HCT116 (cell line): ENCODE measurements at regions not wholly inside any gene's neighbourhood (a gene's known extent, or its start where the extent isn't known, plus 50 kb on each side); places are given as distances from the start of the nearest gene placed in this dataset.

ENCODE experiments used
- ATAC-seq: fragments of 200-7000 bp; cut with Tn5 transposase; 2 replicates; pipeline ENCODE4 v1.9.1; 2020; ENCODE audit warnings: mild to moderate bottlenecking, moderate library complexity
- BruUV-seq: library from RNA; stranded (reverse); fragments of 400-500 nt; replicated peaks from 2 replicates; lab custom pipeline; 2021; lab: Mats Ljungman, UMichigan
- CTCF ChIA-PET: fragments of 300-600 bp; sonication (Branson Sonifier 250); formaldehyde crosslinking; loops from one replicate; lab custom pipeline; 2021; ENCODE audit warnings: antibody characterized with exemption; lab: Charles Lee
- POLR2A ChIA-PET: fragments of 300-600, 350-600 bp; sonication (Branson Sonifier 250); formaldehyde crosslinking; loops from one replicate; lab custom pipeline; 2021; ENCODE audit warnings: antibody characterized with exemption; lab: Charles Lee
- RAD21 ChIA-PET, 2 experiments: fragments of 300-600 bp; sonication (Branson Sonifier 250); formaldehyde crosslinking; loops; one replicate each; lab custom pipeline; 2023; ENCODE audit warnings: low total read pairs in 2 of 2; ENCODE audit not compliant: uncharacterized antibody in 2 of 2, unreplicated experiment in 2 of 2, low non-redundant PET in 1 of 2; lab: Charles Lee
- DNase-seq: peaks from one replicate; pipeline ENCODE4 v3.0.0-alpha.2; 2010; ENCODE audit warnings: low read depth, low spot score
- H2AFZ ChIP-seq: fragments of 200-600 bp; shearing (Covaris generic), sonication (generic); 2 replicates; pipeline ENCODE4 v1.6.1; 2017; ENCODE audit warnings: low read depth, mixed run types, mixed read lengths, antibody characterized with exemption, low read length; ENCODE audit not compliant: poor library complexity, severe bottlenecking
- H3K27ac ChIP-seq: 2 replicates; pipeline ENCODE4 v1.5.1; 2012; ENCODE audit warnings: low read depth, low read length
- H3K27me3 ChIP-seq: fragments of 200-600 bp; sonication (generic); 2 replicates; pipeline ENCODE4 v1.6.1; 2016; ENCODE audit warnings: mixed run types, low read length, mixed read lengths; ENCODE audit not compliant: insufficient read depth
- H3K36me3 ChIP-seq, 2 experiments: fragments of 200-500 bp in 1 of 2; fragments of 200-600 bp in 1 of 2; sonication (Bioruptor generic) in 1 of 2; sonication (generic) in 1 of 2; 2 replicates each; pipeline versions ENCODE4 v1.5.1 to v1.6.1; 2014 to 2016; ENCODE audit warnings: low read length in 2 of 2, inconsistent platforms in 1 of 2, mixed read lengths in 1 of 2, mixed run types in 1 of 2; ENCODE audit not compliant: insufficient read depth in 2 of 2, control insufficient read depth in 1 of 2
- H3K4me1 ChIP-seq, 2 experiments: fragments of 200-600 bp in 1 of 2; sonication (generic) in 1 of 2; 2 replicates each; pipeline versions ENCODE4 v1.5.1 to v1.6.1; 2012 to 2017; ENCODE audit warnings: low read length in 2 of 2, inconsistent platforms in 1 of 2, mild to moderate bottlenecking in 1 of 2, mixed read lengths in 1 of 2, mixed run types in 1 of 2, moderate library complexity in 1 of 2; ENCODE audit not compliant: insufficient read depth in 2 of 2, control insufficient read depth in 1 of 2
- H3K4me2 ChIP-seq: fragments of 200-600 bp; sonication (generic); 2 replicates; pipeline ENCODE4 v1.6.1; 2017; ENCODE audit warnings: mixed run types, low read length, mixed read lengths
- H3K4me3 ChIP-seq, 2 experiments: fragments of 200-600 bp in 1 of 2; sonication (generic) in 1 of 2; replicated peaks in 1 of 2; 2 replicates each; pipeline ENCODE4 v1.5.1; 2011 to 2016; ENCODE audit warnings: low read length in 2 of 2, control low read depth in 1 of 2, low read depth in 1 of 2, mild to moderate bottlenecking in 1 of 2, mixed read lengths in 1 of 2, mixed run types in 1 of 2
- H3K79me2 ChIP-seq: fragments of 200-600 bp; sonication (generic); 2 replicates; pipeline ENCODE4 v1.6.1; 2017; ENCODE audit warnings: mild to moderate bottlenecking, mixed run types, low read length, moderate library complexity, mixed read lengths; ENCODE audit not compliant: insufficient read depth
- H3K9ac ChIP-seq: fragments of 200-600 bp; sonication (generic); 2 replicates; pipeline ENCODE4 v1.6.1; 2016; ENCODE audit warnings: low read length, mixed read lengths
- H3K9me2 ChIP-seq: fragments of 200-600 bp; sonication (generic), shearing (Covaris generic); 2 replicates; pipeline ENCODE4 v1.6.1; 2017; ENCODE audit warnings: mixed run types, mild to moderate bottlenecking, moderate library complexity; ENCODE audit not compliant: insufficient read depth
- H3K9me3 ChIP-seq, 2 experiments: fragments of 200-500 bp in 1 of 2; fragments of 200-600 bp in 1 of 2; sonication (Bioruptor generic) in 1 of 2; sonication (generic) in 1 of 2; 2 replicates each; pipeline ENCODE4 v1.6.1; 2014 to 2017; ENCODE audit warnings: low read length in 2 of 2, mixed read lengths in 2 of 2, inconsistent platforms in 1 of 2, low read depth in 1 of 2, mild to moderate bottlenecking in 1 of 2, mixed run types in 1 of 2, moderate library complexity in 1 of 2; ENCODE audit not compliant: control insufficient read depth in 1 of 2, insufficient read depth in 1 of 2
- H4K20me1 ChIP-seq: fragments of 200-600 bp; sonication (generic), shearing (Covaris generic); 2 replicates; pipeline ENCODE4 v1.6.1; 2017; ENCODE audit warnings: mixed run types, mild to moderate bottlenecking, moderate library complexity; ENCODE audit not compliant: insufficient read depth
- ATF3 ChIP-seq: IDR thresholded peaks from 2 replicates; pipeline ENCODE4 v1.6.1; 2012
- CBX3 ChIP-seq: IDR thresholded peaks from 2 replicates; pipeline ENCODE4 v1.6.1; 2012; ENCODE audit warnings: low read depth
- CEBPB ChIP-seq: IDR thresholded peaks from 2 replicates; pipeline ENCODE4 v1.6.1; 2012; ENCODE audit warnings: low read depth
- CTCF ChIP-seq, 3 experiments: fragments of 200-600 bp in 1 of 3; sonication (generic) in 1 of 3; IDR thresholded peaks in 2 of 3; conservative IDR thresholded peaks in 1 of 3; 2 replicates each; pipeline ENCODE4 v1.5.1; 2012 to 2017; ENCODE audit warnings: low read depth in 2 of 3, low read length in 2 of 3, antibody characterized with exemption in 1 of 3, borderline replicate concordance in 1 of 3, control low read depth in 1 of 3, mild to moderate bottlenecking in 1 of 3, mixed read lengths in 1 of 3, mixed run types in 1 of 3, moderate library complexity in 1 of 3; ENCODE audit not compliant: insufficient read depth in 1 of 3
- EGR1 ChIP-seq: IDR thresholded peaks from 2 replicates; pipeline ENCODE4 v1.6.1; 2012; ENCODE audit warnings: low read depth
- ELF1 ChIP-seq: IDR thresholded peaks from 2 replicates; pipeline ENCODE4 v1.6.1; 2012; ENCODE audit warnings: low read depth, borderline replicate concordance
- FOSL1 ChIP-seq: IDR thresholded peaks from 2 replicates; pipeline ENCODE4 v1.6.1; 2012; ENCODE audit warnings: low read depth
- MAX ChIP-seq: IDR thresholded peaks from 2 replicates; pipeline ENCODE4 v1.6.1; 2012
- POLR2A ChIP-seq: IDR thresholded peaks from 2 replicates; pipeline ENCODE4 v1.7.0; 2011; ENCODE audit warnings: borderline replicate concordance; ENCODE audit not compliant: insufficient read depth, insufficient read length; ENCODE audit errors: extremely low read depth
- RAD21 ChIP-seq: IDR thresholded peaks from 2 replicates; pipeline ENCODE4 v1.6.1; 2012; ENCODE audit warnings: low read depth, mild to moderate bottlenecking
- SP1 ChIP-seq: IDR thresholded peaks from 2 replicates; pipeline ENCODE4 v1.6.1; 2012; ENCODE audit warnings: low read depth
- SRF ChIP-seq: IDR thresholded peaks from 2 replicates; pipeline ENCODE4 v1.6.1; 2012; ENCODE audit warnings: low read depth
- YY1 ChIP-seq: IDR thresholded peaks from 2 replicates; pipeline ENCODE4 v1.6.1; 2011; ENCODE audit warnings: low read length, low read depth, moderate library complexity, mild to moderate bottlenecking; ENCODE audit not compliant: insufficient replicate concordance; ENCODE audit errors: extremely low read depth
- ZBTB33 ChIP-seq: IDR thresholded peaks from 2 replicates; pipeline ENCODE4 v1.6.1; 2011; ENCODE audit warnings: mild to moderate bottlenecking, low read length, moderate library complexity; ENCODE audit not compliant: insufficient replicate concordance; ENCODE audit errors: extremely low read depth
- ZFX ChIP-seq: fragments of 450-650 bp; IDR thresholded peaks from 2 replicates; pipeline ENCODE4 v1.6.1; 2017
- ZNF274 ChIP-seq: fragments of 200-500 bp; sonication (Bioruptor generic); IDR thresholded peaks from 2 replicates; pipeline ENCODE4 v1.6.1; 2014; ENCODE audit warnings: mild to moderate bottlenecking, low read depth, low read length, inconsistent platforms
- intact Hi-C: fragments of 100-400 bp; cut with micrococcal nuclease; formaldehyde crosslinking; loops from 2 replicates; pipeline ENCODE4 v1.10.0; 2022

GRCh38 chr2:65932571-65932970 is 500.2 kb upstream of the SPRED2 start:
- Histone ChIP-seq H3K27me3 (peaks cover 17% of the 10 kb centered on the region; the same call in 1 of the 2 replicates), H3K36me3 (no peaks in the 10 kb centered on the region)
- TF ChIP-seq CBX3 (no peak), EGR1 (no peak), ELF1 (no peak), ATF3 (no peak), SRF (no peak), POLR2A (no peak)
- TF ChIP-seq, all 23 proteins: peak for 0
- H3K79me2 ChIP-seq = no peaks in the 10 kb centered on the region
- no peaks in the 10 kb centered on the region for H3K4me1 ChIP-seq
- H3K4me2 ChIP-seq = no peak overlapping the region
- no peak overlapping the region for H2AFZ ChIP-seq
- no peak for DNase-seq
- no peaks in the 10 kb centered on the region for H3K9me2 ChIP-seq
- RAD21 ChIA-PET = no interaction called here
- ATAC-seq = no peak
- H3K27ac ChIP-seq = no peak overlapping the region
- H3K4me3 ChIP-seq = no peak overlapping the region
- H3K9ac ChIP-seq = no peak overlapping the region
- no TSS peak for BruUV-seq
- no peaks in the 10 kb centered on the region for H3K9me3 ChIP-seq
- no peaks in the 10 kb centered on the region for H4K20me1 ChIP-seq
- intact Hi-C loops = no loop called here
- CTCF ChIA-PET = no interaction called here
- POLR2A ChIA-PET = no interaction called here

- no peak for DNase-seq
- Histone ChIP-seq H2AFZ (no peak overlapping the region), H3K4me3 (no peak overlapping the region), H3K9me2 (no peaks in the 10 kb centered on the region), H3K36me3 (no peaks in the 10 kb centered on the region), H3K79me2 (no peaks in the 10 kb centered on the region), H4K20me1 (no peaks in the 10 kb centered on the region), H3K27me3 (peaks cover 11% of the 10 kb centered on the region; the same call in 1 of the 2 replicates), H3K9ac (no peak overlapping the region), H3K4me1 (no peaks in the 10 kb centered on the region), H3K4me2 (no peak overlapping the region), H3K27ac (no peak overlapping the region), H3K9me3 (no peaks in the 10 kb centered on the region)
- CTCF ChIA-PET = no interaction called here
- no peak for ATAC-seq
- BruUV-seq = no TSS peak
- RAD21 ChIA-PET = no interaction called here
- POLR2A ChIA-PET = no interaction called here
- intact Hi-C loops = no loop called here
- no peak for TF ChIP-seq ELF1
- TF ChIP-seq YY1 = no peak
- TF ChIP-seq CTCF (IDR thresholded peaks at IDR 0.05 in 2 of 3, conservative IDR thresholded peaks at IDR 0.05 in 1 of 3; ENCODE audit: borderline replicate concordance in 1 of 3, insufficient read depth in 1 of 3, low read depth in 2 of 3, low read length in 2 of 3) = no peak
- TF ChIP-seq ZNF274 = no peak
- TF ChIP-seq FOSL1 = no peak
- TF ChIP-seq SP1 = no peak
- TF ChIP-seq ZBTB33 = no peak
- no peak for TF ChIP-seq CEBPB
- TF ChIP-seq SRF = no peak
- TF ChIP-seq MAX = no peak
- no peak for TF ChIP-seq CBX3
- TF ChIP-seq RAD21 = no peak
- no peak for TF ChIP-seq ZFX
- no peak for TF ChIP-seq ATF3
Observed at GRCh38 chr2:65931056-65931455, 498.7 kb upstream of the SPRED2 start.
